ENCODE measurements at regions not wholly inside any gene's neighbourhood (a gene's known extent, or its start where the extent isn't known, plus 50 kb on each side); places are given as distances from the start of the nearest gene placed in this dataset.

GRCh38 chr7:106957766-106958165 lies 86.7 kb upstream of the PRKAR2B start:
- Histone ChIP-seq H3K4me1 (no peaks in the 10 kb centered on the region), H3K27me3 (no peaks in the 10 kb centered on the region), H3K27ac (no peak overlapping the region), H3K9me3 (no peaks in the 10 kb centered on the region), H3K36me3 (no peaks in the 10 kb centered on the region), H3K4me3 (no peak overlapping the region)
- 72 to 86% methylated on average over 2 of the region's 2 CpGs for WGBS, 2 donors
- TF ChIP-seq CTCF (IDR thresholded peaks at IDR 0.05), result no peak
- no peak for TF ChIP-seq POLR2A (IDR thresholded peaks at IDR 0.05)
- no peak for TF ChIP-seq EP300 (IDR thresholded peaks at IDR 0.05)
- no peak for TF ChIP-seq POLR2AphosphoS5 (IDR thresholded peaks at IDR 0.05)
- peak in 1 of 2 donors; percentile 76 for ATAC-seq (ENCODE audit: low FRiP score in 2 of 2)
- peak in 1 of 2 donors; percentile 37 for DNase-seq

GRCh38 chr7:106959753-106960152 lies 84.8 kb upstream of the PRKAR2B start:
- Histone ChIP-seq H3K9me3 (no peaks in the 10 kb centered on the region), H3K36me3 (no peaks in the 10 kb centered on the region), H3K4me3 (no peak overlapping the region), H3K27ac (no peak overlapping the region), H3K4me1 (no peaks in the 10 kb centered on the region), H3K27me3 (no peaks in the 10 kb centered on the region)
- no peak for DNase-seq
- ATAC-seq (ENCODE audit: low FRiP score in 2 of 2), result no peak
- 61 to 80% methylated on average over 1 to 2 of the region's 2 CpGs for WGBS, 2 donors
- TF ChIP-seq EP300 (IDR thresholded peaks at IDR 0.05) (no peak), CTCF (IDR thresholded peaks at IDR 0.05) (peak in 1 of 6 experiments; percentile 17)

- Histone ChIP-seq H3K36me3 (no peaks in the 10 kb centered on the region), H3K9me3 (no peaks in the 10 kb centered on the region), H3K27me3 (no peaks in the 10 kb centered on the region), H3K27ac (no peak overlapping the region), H3K4me1 (no peaks in the 10 kb centered on the region), H3K4me3 (no peak overlapping the region)
- 80 to 84% methylated on average over 2 of the region's 2 CpGs for WGBS, 2 donors
- TF ChIP-seq EP300 (IDR thresholded peaks at IDR 0.05) (no peak), POLR2A (IDR thresholded peaks at IDR 0.05) (no peak)
- ATAC-seq (ENCODE audit: low FRiP score in 2 of 2), result no peak
- no peak for DNase-seq
Measured at GRCh38 chr7:106962751-106963150, 81.8 kb upstream of the PRKAR2B start.

GRCh38 chr7:106964466-106964865 lies 80.0 kb upstream of the PRKAR2B start:
- Histone ChIP-seq H3K27me3 (no peaks in the 10 kb centered on the region), H3K27ac (no peak overlapping the region), H3K4me3 (no peak overlapping the region), H3K4me1 (no peaks in the 10 kb centered on the region), H3K9me3 (no peaks in the 10 kb centered on the region), H3K36me3 (no peaks in the 10 kb centered on the region)
- DNase-seq (no peak), ATAC-seq (ENCODE audit: low FRiP score in 2 of 2) (no peak)
- WGBS, 2 donors, result 26 to 46% methylated on average over 3 of the region's 3 CpGs
- TF ChIP-seq CTCF (IDR thresholded peaks at IDR 0.05) (no peak), POLR2A (IDR thresholded peaks at IDR 0.05) (no peak), POLR2AphosphoS5 (IDR thresholded peaks at IDR 0.05) (no peak), EP300 (IDR thresholded peaks at IDR 0.05) (no peak)

- ATAC-seq (ENCODE audit: low FRiP score in 2 of 2) (no peak), DNase-seq (no peak)
- no peak for TF ChIP-seq POLR2A (IDR thresholded peaks at IDR 0.05)
- no peak for TF ChIP-seq CTCF (IDR thresholded peaks at IDR 0.05)
- no peak for TF ChIP-seq POLR2AphosphoS5 (IDR thresholded peaks at IDR 0.05)
- no peak for TF ChIP-seq EP300 (IDR thresholded peaks at IDR 0.05)
- 48 to 86% methylated on average over 1 of the region's 1 CpG for WGBS, 2 donors
- H3K4me1 ChIP-seq, result no peaks in the 10 kb centered on the region
- H3K9me3 ChIP-seq, result no peaks in the 10 kb centered on the region
- H3K4me3 ChIP-seq, result no peak overlapping the region
- H3K27ac ChIP-seq, result no peak overlapping the region
- H3K27me3 ChIP-seq, result no peaks in the 10 kb centered on the region
- no peaks in the 10 kb centered on the region for H3K36me3 ChIP-seq
Measured at GRCh38 chr7:106965108-106965507, 79.4 kb upstream of the PRKAR2B start.
